ENCODE measurements at regions not wholly inside any gene's neighbourhood (a gene's known extent, or its start where the extent isn't known, plus 50 kb on each side); places are given as distances from the start of the nearest gene placed in this dataset.

- DNase-seq, result no peak
These were observed 93.8 kb downstream of the GLRX3 start for GRCh38 chr10:130230036-130230435.

DNA sequence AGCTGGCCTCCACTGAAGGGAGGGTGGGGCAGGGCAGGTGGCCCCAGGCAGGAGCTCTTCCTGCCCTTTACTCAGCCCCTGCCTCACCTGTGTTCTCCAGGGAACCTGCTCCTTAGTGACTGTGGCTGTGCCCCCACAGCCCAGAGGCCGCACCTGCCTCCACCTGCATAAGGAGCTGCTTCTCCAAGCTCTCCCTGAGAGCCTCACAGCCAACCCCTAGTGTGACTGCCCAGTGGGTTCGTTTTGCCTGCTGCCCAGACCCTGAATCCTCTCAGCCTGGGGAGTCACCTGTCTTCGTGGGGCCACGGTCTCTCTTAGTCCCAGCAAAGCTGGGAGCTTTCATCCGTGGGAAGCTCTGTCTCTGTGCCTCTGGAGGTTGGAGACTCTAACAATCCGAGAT, 94.4 kb downstream of the GLRX3 start:
- DNase-seq, result no peak

GRCh38 chr10:130231251-130231741, 95.1 kb downstream of the GLRX3 start:
- DNase-seq, result no peak

GRCh38 chr10:130232166-130233034, 96.2 kb downstream of the GLRX3 start:
- DNase-seq, result no peak

DNA sequence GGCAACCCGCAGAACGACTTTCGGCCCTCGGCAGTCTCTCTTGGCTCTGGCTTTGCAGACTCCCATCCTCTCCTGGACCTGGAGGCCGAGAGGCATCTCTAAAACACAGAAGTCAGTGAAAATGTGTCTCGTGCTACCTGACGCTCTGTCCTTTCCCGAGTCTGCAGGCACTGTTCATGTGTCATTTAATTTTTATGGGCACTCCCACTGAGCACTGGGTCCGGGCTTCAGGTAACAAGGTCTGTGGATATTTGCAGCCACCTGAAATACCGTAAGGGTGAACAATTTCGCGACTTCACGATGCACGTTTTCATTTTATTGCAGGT, 96.8 kb downstream of the GLRX3 start:
- DNase-seq, result no peak

- DNase-seq, result no peak
These were observed 97.2 kb downstream of the GLRX3 start for GRCh38 chr10:130233426-130233825.

GRCh38 chr10:130234171-130234965, 98.2 kb downstream of the GLRX3 start:
- no peak for DNase-seq

DNA sequence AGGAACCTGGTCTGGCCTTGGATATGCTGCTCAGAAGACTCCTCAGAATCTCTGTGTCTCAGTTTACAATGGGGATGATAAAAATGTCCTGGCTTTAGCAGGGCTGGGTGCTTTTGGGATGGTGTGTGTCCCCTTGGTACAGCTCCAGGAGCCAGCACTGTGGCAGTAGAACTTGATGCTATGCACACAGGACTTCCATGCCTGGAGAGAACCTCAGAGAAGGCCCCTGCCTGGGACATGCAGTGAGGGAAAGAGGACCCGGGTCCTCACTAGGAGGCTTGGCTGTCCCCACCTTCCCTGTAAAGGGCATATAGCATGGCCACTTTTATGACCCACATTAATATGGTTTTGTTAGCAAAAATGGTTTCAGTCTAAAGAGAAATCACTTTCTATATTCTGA, 100.5 kb downstream of the GLRX3 start:
- no peak for DNase-seq

GRCh38 chr10:130240409-130240808, 104.2 kb downstream of the GLRX3 start:
- DNase-seq, result no peak

- no peak for DNase-seq
These were observed 106.3 kb downstream of the GLRX3 start for GRCh38 chr10:130242513-130242912.

DNA sequence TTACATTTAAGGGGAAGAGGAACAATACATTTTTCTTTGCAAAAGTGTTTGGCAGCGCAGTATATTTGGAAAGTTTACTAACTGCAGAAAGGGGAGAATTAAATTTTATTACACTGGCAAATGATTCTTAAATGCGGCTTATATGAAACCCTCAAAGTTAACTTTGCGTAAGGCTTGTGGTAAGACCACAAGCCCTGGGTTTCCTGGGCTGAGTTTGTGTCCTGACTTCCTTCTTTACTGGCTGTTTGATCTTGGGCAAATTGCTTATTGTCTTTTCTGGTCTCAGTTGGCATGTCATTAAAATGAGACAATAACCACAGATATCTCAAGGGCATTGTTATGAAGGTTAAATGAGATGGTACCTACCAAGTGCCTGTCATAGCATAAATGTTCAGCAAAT, 106.8 kb downstream of the GLRX3 start:
- DNase-seq, result no peak

- no peak for DNase-seq
These were observed 108.1 kb downstream of the GLRX3 start for GRCh38 chr10:130244031-130244927.

DNA sequence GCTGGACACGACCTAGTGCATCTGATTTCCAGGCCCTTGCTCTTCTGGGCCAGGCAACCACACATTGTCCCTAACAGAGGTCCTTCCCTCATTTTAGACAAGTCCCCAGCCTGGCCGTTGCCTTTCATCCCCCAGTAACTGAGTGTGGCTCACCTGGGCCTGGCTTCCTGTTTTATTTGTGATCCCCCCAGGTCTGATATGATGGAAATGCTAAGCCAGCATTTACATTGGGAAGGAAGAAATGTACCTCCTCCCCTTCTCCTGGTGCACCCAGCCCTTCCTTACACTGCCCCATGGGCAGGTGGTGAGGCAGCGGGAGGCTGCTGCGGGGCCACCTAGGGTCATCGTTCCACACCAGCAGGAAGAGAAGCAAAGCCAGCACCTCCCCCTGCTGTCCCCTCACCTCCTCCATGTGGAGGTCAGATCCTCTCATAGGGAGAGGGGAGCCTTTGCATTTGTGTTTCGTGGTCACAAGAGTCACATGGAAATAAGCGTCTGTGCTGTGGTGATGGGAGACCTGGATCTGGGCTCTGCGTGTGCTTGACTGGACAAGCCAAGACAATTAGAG, 108.8 kb downstream of the GLRX3 start:
- no peak for DNase-seq

- DNase-seq, result no peak
These were observed 109.9 kb downstream of the GLRX3 start for GRCh38 chr10:130246113-130246512.

GRCh38 chr10:130250127-130250526, 113.9 kb downstream of the GLRX3 start:
- DNase-seq, result no peak

DNA sequence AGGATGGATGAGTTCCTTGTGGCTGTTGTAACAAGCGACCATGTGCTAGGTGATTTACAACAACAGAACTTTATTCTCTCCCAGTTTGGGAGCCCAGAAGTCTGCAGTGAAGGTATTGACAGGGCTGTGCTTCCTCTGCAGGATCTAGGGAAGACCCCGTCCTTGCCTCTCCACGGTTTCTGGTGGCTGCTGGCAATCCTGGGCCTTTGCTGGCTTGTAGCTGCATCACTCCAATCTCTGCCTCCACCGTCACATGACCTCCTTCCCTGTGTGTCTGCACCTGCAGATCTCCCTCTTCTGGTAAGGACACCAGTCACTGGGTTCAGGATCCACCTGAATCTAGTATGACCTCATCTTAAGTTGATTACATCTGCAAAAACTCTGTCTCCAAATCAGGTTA, 115.6 kb downstream of the GLRX3 start:
- no peak for DNase-seq

DNA sequence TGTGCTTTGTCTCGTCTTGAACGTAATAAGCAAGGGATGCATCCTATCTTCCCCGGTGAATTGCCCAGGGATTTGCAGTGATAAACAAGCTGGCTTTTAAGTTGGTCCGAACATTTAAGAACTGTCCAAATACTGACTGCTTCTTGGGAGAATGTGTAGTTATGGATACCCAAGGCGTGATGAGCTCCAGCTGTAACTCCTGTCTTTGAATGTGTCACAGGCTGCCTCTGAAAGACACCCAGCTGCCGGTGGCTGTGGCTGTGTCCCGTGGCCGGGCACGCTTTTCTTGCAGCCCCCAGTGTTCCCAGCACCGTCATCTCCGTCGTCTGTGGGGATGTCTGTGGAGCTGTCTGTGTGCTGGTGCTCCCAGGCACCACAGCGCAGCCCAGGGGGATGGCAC, 118.1 kb downstream of the GLRX3 start:
- no peak for DNase-seq

DNA sequence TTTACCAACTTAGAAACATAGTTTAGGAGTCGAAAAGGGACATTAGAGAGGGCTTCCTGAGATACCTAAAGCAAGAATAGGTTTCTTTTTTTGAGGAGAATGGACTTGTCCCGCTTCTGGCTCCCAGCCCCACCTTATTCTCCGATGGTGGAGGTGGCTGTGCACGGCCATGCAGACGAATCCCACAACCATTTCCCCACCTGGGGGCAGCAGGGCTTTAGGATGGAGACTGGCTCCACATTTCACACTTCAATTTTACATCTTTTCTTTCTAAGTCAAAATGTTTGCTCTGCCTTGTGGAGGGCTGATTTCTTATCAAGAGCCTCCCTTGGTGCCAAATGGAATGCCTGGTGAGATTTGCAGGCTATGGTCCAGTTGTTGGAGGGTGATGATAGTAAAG, 118.5 kb downstream of the GLRX3 start:
- no peak for DNase-seq

DNA sequence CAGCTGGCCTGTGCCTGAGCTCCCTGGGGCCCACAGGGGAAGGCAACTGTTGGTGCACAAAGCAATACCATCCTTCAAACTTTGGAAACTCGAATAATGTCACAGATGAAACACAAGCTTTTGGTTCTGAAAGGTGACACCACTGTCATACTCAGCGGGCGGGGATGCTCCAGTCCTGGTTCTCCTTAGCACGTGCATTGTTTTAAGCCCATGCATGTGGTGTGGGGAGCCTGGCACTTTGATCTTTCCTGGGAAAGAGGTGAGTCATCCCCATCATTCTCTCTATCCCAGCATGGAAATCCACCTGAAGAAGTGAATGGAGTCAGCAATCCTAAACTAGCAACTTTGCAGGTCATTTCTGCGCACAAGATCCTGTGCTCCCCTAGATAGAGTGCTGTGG, 119.6 kb downstream of the GLRX3 start:
- DNase-seq, result no peak

- DNase-seq, result no peak
These were observed 121.7 kb downstream of the GLRX3 start for GRCh38 chr10:130257897-130258296.

GRCh38 chr10:130259380-130259779, 123.2 kb downstream of the GLRX3 start:
- no peak for DNase-seq

DNA sequence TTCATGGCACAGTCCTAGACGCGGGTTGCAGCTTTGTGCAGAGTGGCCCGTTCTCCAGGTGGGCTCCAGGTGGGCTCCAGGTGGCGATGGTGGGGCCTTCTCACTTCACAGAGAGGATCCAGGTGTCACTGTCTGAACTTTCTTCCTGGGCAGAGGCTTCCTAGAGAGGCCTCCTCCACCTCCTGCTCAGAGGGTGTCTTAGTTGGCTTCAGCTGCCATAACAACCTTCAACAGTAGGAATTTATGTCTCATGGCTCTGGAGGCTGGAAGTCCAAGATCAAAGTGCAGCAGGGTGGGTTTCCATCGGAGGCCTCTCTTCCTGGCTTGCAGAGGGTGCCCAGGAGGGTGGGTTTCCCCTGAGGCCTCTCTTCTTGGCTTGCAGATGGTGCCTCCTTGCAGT, 125.1 kb downstream of the GLRX3 start:
- DNase-seq, result no peak

DNA sequence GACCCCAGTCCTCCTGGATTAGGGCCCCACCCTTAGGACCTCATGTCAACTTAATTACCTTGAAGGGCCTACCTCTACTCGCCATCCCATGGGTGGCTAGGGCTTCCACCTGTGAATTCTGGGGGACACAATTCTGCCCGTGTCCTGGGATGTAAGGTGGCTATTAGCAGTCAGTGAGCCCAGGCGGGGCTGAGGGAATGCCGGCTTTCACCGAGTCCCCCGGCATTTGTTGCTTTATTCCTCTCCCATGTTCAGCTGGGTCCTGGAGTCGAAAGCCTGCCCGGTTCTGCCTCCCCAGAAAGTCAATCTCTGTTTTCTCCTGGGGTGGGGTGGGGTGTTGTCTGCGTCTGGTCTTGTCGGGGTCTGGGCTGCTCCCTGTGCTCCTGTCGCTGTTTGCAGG, 125.6 kb downstream of the GLRX3 start:
- DNase-seq, result no peak
